Vagina (tissue), 2 donors: ENCODE measurements at regions not wholly inside any gene's neighbourhood (a gene's known extent, or its start where the extent isn't known, plus 50 kb on each side); places are given as distances from the start of the nearest gene placed in this dataset.

ENCODE experiments used
- POLR2A ChIP-seq, 2 donors: fragments of 450-650 bp; IDR thresholded peaks; one replicate each; pipeline ENCODE4 v1.6.1; 2017; ENCODE audit warnings: antibody characterized with exemption in 2 of 2, mild to moderate bottlenecking in 2 of 2, moderate library complexity in 2 of 2
- TF ChIP-seq, protein P1 (sequence below), 3 experiments: fragments of 450-650 bp in 2 of 3; fragments of 200-600 bp in 1 of 3; sonication (generic) in 1 of 3; IDR thresholded peaks; one replicate each; pipeline ENCODE4 v1.5.1; 2017 to 2019; ENCODE audit warnings: antibody characterized with exemption in 3 of 3, mild to moderate bottlenecking in 2 of 3, moderate library complexity in 2 of 3

GRCh38 chr22:49437956-49438355 is 389.7 kb downstream of the BRD1 start:
- TF ChIP-seq, protein P1, sequence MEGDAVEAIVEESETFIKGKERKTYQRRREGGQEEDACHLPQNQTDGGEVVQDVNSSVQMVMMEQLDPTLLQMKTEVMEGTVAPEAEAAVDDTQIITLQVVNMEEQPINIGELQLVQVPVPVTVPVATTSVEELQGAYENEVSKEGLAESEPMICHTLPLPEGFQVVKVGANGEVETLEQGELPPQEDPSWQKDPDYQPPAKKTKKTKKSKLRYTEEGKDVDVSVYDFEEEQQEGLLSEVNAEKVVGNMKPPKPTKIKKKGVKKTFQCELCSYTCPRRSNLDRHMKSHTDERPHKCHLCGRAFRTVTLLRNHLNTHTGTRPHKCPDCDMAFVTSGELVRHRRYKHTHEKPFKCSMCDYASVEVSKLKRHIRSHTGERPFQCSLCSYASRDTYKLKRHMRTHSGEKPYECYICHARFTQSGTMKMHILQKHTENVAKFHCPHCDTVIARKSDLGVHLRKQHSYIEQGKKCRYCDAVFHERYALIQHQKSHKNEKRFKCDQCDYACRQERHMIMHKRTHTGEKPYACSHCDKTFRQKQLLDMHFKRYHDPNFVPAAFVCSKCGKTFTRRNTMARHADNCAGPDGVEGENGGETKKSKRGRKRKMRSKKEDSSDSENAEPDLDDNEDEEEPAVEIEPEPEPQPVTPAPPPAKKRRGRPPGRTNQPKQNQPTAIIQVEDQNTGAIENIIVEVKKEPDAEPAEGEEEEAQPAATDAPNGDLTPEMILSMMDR (IDR thresholded peaks at IDR 0.05), result no peak
- TF ChIP-seq POLR2A (IDR thresholded peaks at IDR 0.05), result no peak
